PC-3 (cell line): ENCODE measurements at regions not wholly inside any gene's neighbourhood (a gene's known extent, or its start where the extent isn't known, plus 50 kb on each side); places are given as distances from the start of the nearest gene placed in this dataset.
"Not testable (repeated sequence)": the region's sequence is repeated elsewhere in the genome, so short reads cannot be mapped to it uniquely, and the experiment has no call there.

Experiments
- CTCF ChIP-seq: fragments of 300-600 bp; sonication (generic); conservative IDR thresholded peaks from 2 replicates; pipeline ENCODE4 v1.5.1; 2017; ENCODE audit warnings: antibody characterized with exemption, low read depth, mild to moderate bottlenecking, low read length
- EZH2 ChIP-seq: fragments of 300-600 bp; sonication (generic); IDR thresholded peaks from one replicate; pipeline ENCODE4 v1.6.1; 2017; ENCODE audit warnings: antibody characterized with exemption, mild to moderate bottlenecking, low read length; ENCODE audit not compliant: unreplicated experiment

DNA sequence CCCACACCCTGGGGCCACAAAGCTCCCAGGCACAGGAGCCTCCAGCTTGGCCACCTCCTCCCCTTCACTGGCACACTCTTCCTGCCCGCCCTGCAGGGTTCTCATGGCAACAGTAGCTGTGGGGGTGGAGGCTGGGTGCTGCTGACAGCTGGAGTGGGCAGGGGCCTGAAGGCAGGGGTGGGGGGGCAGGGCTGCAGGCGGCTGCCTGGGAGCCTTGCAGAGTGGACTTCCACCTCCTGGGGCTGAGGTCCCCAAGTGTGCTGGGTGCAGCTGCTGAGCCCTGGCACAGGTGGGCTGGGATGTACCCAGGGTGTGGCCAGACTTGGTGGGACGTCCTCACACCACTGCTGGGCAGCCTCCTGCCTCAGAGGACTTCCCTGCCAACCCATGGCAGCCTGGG lies 254.8 kb downstream of the ANKRD30B start:
- not testable (repeated sequence) for TF ChIP-seq CTCF, EZH2
